ENCODE measurements at regions not wholly inside any gene's neighbourhood (a gene's known extent, or its start where the extent isn't known, plus 50 kb on each side); places are given as distances from the start of the nearest gene placed in this dataset.
"Not testable (repeated sequence)": the region's sequence is repeated elsewhere in the genome, so short reads cannot be mapped to it uniquely, and the experiment has no call there.

- no peak for DNase-seq (ENCODE audit: extremely low read depth, low read depth)
- no peak for TF ChIP-seq CTCF (IDR thresholded peaks at IDR 0.05; ENCODE audit: low read depth, low read length, missing control alignments)
These were observed 158.1 kb upstream of the TSC22D1 start for GRCh38 chr13:44734201-44734707.

GRCh38 chr13:44732503-44733098, 156.5 kb upstream of the TSC22D1 start:
- H3K4me3 ChIP-seq (replicated peaks; ENCODE audit: low read depth, low read length) = no peak overlapping the region
- no peak for TF ChIP-seq CTCF (IDR thresholded peaks at IDR 0.05; ENCODE audit: low read depth, low read length, missing control alignments)
- DNase-seq (ENCODE audit: extremely low read depth, low read depth) = no peak

More at GRCh38 chr13:44734201-44734707, 158.1 kb upstream of the TSC22D1 start:
- H3K4me3 ChIP-seq (replicated peaks; ENCODE audit: low read depth, low read length) = no peak overlapping the region

- DNase-seq (ENCODE audit: extremely low read depth, low read depth) = no peak
- no peak for TF ChIP-seq CTCF (IDR thresholded peaks at IDR 0.05; ENCODE audit: low read depth, low read length, missing control alignments)
These were observed 154.7 kb upstream of the TSC22D1 start for GRCh38 chr13:44730851-44731250.

GRCh38 chr13:44730099-44730498, 154.0 kb upstream of the TSC22D1 start:
- DNase-seq (ENCODE audit: extremely low read depth, low read depth) = no peak
- TF ChIP-seq CTCF (IDR thresholded peaks at IDR 0.05; ENCODE audit: low read depth, low read length, missing control alignments) = no peak

More at GRCh38 chr13:44730851-44731250, 154.7 kb upstream of the TSC22D1 start:
- no peak overlapping the region for H3K4me3 ChIP-seq (replicated peaks; ENCODE audit: low read depth, low read length)

GRCh38 chr13:44727591-44727990, 151.5 kb upstream of the TSC22D1 start:
- DNase-seq (ENCODE audit: extremely low read depth, low read depth); H3K4me3 ChIP-seq (replicated peaks; ENCODE audit: low read depth, low read length): not testable (repeated sequence)

More at GRCh38 chr13:44730099-44730498, 154.0 kb upstream of the TSC22D1 start:
- no peak overlapping the region for H3K4me3 ChIP-seq (replicated peaks; ENCODE audit: low read depth, low read length)

GRCh38 chr13:44726778-44727177, 150.6 kb upstream of the TSC22D1 start:
- TF ChIP-seq CTCF (IDR thresholded peaks at IDR 0.05; ENCODE audit: low read depth, low read length, missing control alignments) = no peak

GRCh38 chr13:44726214-44726613, 150.1 kb upstream of the TSC22D1 start:
- no peak overlapping the region for H3K4me3 ChIP-seq (replicated peaks; ENCODE audit: low read depth, low read length)
- no peak for TF ChIP-seq CTCF (IDR thresholded peaks at IDR 0.05; ENCODE audit: low read depth, low read length, missing control alignments)
- peak; percentile 57 for DNase-seq (ENCODE audit: extremely low read depth, low read depth)

More at GRCh38 chr13:44726778-44727177, 150.6 kb upstream of the TSC22D1 start:
- H3K4me3 ChIP-seq (replicated peaks; ENCODE audit: low read depth, low read length) = no peak overlapping the region
- DNase-seq (ENCODE audit: extremely low read depth, low read depth) = no peak
